ENCODE measurements at regions not wholly inside any gene's neighbourhood (a gene's known extent, or its start where the extent isn't known, plus 50 kb on each side); places are given as distances from the start of the nearest gene placed in this dataset.
"Not testable (repeated sequence)": the region's sequence is repeated elsewhere in the genome, so short reads cannot be mapped to it uniquely, and the experiment has no call there.

DNA sequence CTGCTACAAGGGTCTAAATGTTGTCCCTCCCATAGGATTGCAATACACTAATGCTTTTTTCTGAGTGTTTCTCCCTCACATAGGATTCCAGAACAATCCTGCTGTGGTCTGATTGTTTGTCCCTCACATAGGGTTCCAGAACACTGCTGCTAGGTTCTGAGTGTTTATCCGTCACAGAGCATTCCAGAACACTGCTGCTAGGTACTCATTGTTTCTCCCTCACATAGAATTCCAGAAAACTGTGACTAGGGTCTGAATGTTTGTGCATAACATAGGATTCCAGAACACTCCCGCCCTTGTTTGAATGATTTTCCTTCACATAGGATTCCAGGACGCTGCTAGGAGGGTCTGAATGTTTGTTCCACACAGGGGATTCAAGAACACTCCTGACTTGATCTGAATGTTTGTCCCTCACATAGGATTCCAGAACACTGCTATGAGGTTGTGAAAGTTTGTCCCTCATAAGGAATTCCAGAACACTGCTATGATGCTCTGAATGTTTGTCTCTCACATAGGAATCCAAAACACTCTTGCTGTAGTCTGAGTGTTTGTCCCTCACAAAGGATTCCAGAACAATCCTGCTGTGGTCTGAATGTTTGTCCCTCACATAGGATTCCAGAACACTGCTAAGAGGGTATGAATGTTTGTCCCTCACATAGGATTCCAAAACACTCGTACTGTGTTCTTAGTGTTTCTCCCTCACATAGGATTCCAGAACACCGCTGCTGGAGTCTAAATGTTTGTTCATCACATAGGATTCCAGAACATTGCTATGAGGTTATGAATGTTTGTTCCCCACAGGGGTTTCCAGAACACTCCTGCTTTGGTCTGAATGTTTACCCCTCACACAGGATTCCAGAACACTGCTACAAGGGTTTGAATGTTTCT lies 213.5 kb downstream of the FOXD4L6 start:
- H3K27me3 ChIP-seq (ENCODE audit: control insufficient read depth, insufficient read depth, low read length): no peaks in the 10 kb centered on the region
- H3K4me3 ChIP-seq (ENCODE audit: low read depth, low read length): no peak overlapping the region
- H3K4me1 ChIP-seq: no peaks in the 10 kb centered on the region
- TF ChIP-seq, protein P1, sequence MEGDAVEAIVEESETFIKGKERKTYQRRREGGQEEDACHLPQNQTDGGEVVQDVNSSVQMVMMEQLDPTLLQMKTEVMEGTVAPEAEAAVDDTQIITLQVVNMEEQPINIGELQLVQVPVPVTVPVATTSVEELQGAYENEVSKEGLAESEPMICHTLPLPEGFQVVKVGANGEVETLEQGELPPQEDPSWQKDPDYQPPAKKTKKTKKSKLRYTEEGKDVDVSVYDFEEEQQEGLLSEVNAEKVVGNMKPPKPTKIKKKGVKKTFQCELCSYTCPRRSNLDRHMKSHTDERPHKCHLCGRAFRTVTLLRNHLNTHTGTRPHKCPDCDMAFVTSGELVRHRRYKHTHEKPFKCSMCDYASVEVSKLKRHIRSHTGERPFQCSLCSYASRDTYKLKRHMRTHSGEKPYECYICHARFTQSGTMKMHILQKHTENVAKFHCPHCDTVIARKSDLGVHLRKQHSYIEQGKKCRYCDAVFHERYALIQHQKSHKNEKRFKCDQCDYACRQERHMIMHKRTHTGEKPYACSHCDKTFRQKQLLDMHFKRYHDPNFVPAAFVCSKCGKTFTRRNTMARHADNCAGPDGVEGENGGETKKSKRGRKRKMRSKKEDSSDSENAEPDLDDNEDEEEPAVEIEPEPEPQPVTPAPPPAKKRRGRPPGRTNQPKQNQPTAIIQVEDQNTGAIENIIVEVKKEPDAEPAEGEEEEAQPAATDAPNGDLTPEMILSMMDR (IDR thresholded peaks at IDR 0.05): no peak
- no peaks in the 10 kb centered on the region for H3K9me3 ChIP-seq (ENCODE audit: control insufficient read depth, low read length)
- H3K4me2 ChIP-seq (ENCODE audit: low read length): no peak overlapping the region
- H2AFZ ChIP-seq: no peak overlapping the region
- no peak overlapping the region for H3K9ac ChIP-seq
- H3K36me3 ChIP-seq (ENCODE audit: control insufficient read depth, insufficient read depth, low read length): no peaks in the 10 kb centered on the region
- no peak overlapping the region for H3K27ac ChIP-seq
- H3K79me2 ChIP-seq: no peaks in the 10 kb centered on the region

DNA sequence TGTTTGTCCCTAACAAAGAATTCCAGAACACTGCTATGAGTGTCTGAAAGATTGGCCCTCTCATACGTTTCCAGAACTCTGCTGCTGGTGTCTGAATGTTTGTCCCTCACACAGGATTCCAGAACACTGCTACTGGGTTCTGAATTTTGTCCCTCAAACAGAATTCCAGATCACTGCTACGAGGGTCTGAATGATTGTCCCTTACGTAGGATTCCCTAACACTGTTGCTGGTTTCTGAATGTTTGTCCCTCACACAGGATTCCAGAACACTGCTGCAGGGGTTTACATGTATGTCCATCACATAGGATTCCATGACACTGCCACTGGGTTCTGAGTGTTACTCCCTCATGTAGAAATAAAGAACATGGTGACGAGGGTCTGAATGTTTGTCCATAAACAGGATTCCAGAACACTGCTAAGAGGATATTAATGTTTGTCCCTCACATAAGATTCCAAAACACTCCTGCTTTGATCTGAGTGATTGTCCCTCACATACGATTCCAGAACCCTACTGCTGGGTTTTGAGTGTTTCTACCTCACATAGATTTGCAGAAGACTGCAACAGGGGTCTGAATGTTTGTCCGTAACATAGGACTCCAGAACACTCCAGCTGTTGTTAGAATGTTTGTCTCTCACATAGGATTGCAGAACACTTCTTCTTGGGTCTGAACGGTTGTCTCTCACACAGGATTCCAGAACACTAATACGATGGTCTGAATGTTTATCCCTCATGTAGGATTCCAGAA lies 214.4 kb downstream of the FOXD4L6 start:
- Histone ChIP-seq H3K4me3 (ENCODE audit: low read depth, low read length) (no peak overlapping the region), H3K27ac (no peak overlapping the region), H3K27me3 (ENCODE audit: control insufficient read depth, insufficient read depth, low read length) (no peaks in the 10 kb centered on the region), H3K4me1 (no peaks in the 10 kb centered on the region), H3K4me2 (ENCODE audit: low read length) (no peak overlapping the region), H2AFZ (no peak overlapping the region), H3K9ac (no peak overlapping the region), H3K9me3 (ENCODE audit: control insufficient read depth, low read length) (peaks cover 4% of the 10 kb centered on the region), H3K79me2 (no peaks in the 10 kb centered on the region), H3K36me3 (ENCODE audit: control insufficient read depth, insufficient read depth, low read length) (no peaks in the 10 kb centered on the region)
- TF ChIP-seq, protein P1 (IDR thresholded peaks at IDR 0.05): no peak

DNA sequence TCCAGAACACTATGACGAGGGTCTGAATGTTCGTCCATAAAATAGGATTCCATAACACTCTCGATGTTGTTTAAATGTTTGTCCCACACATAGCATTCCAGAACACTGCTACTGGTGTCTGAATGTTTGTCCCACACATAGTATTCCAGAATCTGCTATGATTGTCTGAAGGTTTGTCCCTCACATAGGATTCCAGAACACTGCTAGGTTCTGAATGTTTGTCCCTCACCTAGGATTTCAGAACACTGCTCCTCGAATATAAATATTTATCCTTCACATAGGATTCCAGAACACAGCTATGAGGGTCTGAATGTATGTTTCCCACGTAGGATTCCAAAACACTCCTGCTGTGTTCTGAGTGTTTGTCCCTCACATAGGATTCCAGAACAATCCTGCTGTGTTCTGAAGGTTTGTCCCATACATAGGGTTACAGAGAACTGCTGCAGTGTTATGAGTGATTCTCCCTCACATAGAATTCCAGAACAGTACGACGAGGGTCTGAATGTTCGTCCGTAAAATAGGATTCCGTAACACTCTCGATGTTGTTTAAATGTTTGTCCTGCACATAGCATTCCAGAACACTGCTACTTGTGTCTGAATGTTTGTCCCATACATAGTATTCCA lies 215.3 kb downstream of the FOXD4L6 start:
- Histone ChIP-seq H3K9me3 (ENCODE audit: control insufficient read depth, low read length) (peaks cover 4% of the 10 kb centered on the region), H3K79me2 (no peaks in the 10 kb centered on the region), H3K4me3 (ENCODE audit: low read depth, low read length) (no peak overlapping the region), H3K27ac (no peak overlapping the region), H2AFZ (no peak overlapping the region), H3K36me3 (ENCODE audit: control insufficient read depth, insufficient read depth, low read length) (no peaks in the 10 kb centered on the region), H3K4me2 (ENCODE audit: low read length) (no peak overlapping the region), H3K4me1 (no peaks in the 10 kb centered on the region), H3K9ac (no peak overlapping the region), H3K27me3 (ENCODE audit: control insufficient read depth, insufficient read depth, low read length) (no peaks in the 10 kb centered on the region)
- TF ChIP-seq, protein P1 (IDR thresholded peaks at IDR 0.05): no peak

DNA sequence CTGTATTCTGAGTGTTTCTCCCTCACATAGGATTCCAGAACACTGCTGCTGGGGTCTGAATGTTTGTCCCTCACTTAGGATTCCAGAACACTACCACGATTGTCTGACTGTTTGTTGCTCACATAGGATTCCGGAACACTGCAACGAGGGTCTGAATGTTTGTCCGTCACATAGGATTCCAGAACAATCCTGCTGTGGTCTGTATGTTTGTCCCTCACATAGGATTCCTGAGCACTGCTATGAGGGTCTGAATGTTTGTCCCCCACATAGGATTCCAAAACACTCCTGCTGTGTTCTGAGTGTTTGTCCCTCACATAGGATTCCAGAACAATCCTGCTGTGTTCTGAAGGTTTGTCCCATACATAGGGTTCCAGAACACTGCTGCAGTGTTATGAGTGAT lies 215.8 kb downstream of the FOXD4L6 start:
- not testable (repeated sequence) for H3K4me3 ChIP-seq (ENCODE audit: low read depth, low read length); H3K27me3 ChIP-seq (ENCODE audit: control insufficient read depth, insufficient read depth, low read length); H3K9ac ChIP-seq; H3K36me3 ChIP-seq (ENCODE audit: control insufficient read depth, insufficient read depth, low read length); H3K27ac ChIP-seq; H3K79me2 ChIP-seq; H2AFZ ChIP-seq; H3K4me1 ChIP-seq; H3K4me2 ChIP-seq (ENCODE audit: low read length); H3K9me3 ChIP-seq (ENCODE audit: control insufficient read depth, low read length)

DNA sequence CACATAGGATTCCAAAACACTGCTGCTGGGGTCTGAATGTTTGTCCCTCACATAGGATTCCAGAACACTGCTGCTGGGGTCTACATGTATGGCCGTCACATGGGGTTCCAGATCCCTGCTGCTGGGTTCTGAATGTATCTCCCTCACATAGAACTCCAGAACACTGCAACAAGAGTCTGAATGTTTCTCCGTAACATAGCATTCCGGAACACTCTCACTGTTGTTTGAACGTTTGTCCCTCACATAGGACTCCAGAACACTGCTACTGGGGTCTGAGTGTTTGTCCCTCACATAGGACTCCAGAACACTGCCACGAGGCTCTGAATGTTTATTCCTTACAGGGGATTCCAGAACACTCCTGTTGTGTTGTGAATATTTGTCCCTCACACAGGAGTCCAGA lies 216.8 kb downstream of the FOXD4L6 start:
- Histone ChIP-seq H3K4me1 (no peaks in the 10 kb centered on the region), H3K9me3 (ENCODE audit: control insufficient read depth, low read length) (peaks cover 4% of the 10 kb centered on the region), H3K27ac (no peak overlapping the region), H3K79me2 (no peaks in the 10 kb centered on the region), H3K4me3 (ENCODE audit: low read depth, low read length) (no peak overlapping the region), H3K27me3 (ENCODE audit: control insufficient read depth, insufficient read depth, low read length) (no peaks in the 10 kb centered on the region), H2AFZ (no peak overlapping the region), H3K4me2 (ENCODE audit: low read length) (no peak overlapping the region), H3K36me3 (ENCODE audit: control insufficient read depth, insufficient read depth, low read length) (no peaks in the 10 kb centered on the region), H3K9ac (no peak overlapping the region)
- TF ChIP-seq, protein P1 (IDR thresholded peaks at IDR 0.05): no peak

DNA sequence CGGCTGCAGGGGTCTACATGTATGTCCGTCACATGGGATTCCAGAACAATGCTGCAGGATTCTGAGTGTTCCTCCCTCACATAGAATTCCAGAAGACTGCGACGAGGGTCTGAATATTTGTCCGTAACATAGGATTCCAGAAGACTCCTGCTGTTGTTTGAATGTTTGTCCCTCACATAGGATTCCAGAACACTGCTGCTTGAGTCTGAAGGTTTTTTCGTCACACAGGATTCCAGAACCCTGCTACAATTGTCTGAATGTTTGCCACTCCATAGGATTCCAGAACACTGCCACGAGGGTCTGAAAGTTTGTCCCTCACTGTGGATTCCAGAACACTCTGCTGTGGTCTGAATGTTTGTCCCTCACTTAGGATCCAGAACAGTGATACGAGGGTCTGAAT lies 217.5 kb downstream of the FOXD4L6 start:
- H2AFZ ChIP-seq; H3K27me3 ChIP-seq (ENCODE audit: control insufficient read depth, insufficient read depth, low read length); H3K4me2 ChIP-seq (ENCODE audit: low read length); H3K27ac ChIP-seq; H3K4me1 ChIP-seq; H3K9ac ChIP-seq; H3K36me3 ChIP-seq (ENCODE audit: control insufficient read depth, insufficient read depth, low read length); H3K4me3 ChIP-seq (ENCODE audit: low read depth, low read length); H3K9me3 ChIP-seq (ENCODE audit: control insufficient read depth, low read length); H3K79me2 ChIP-seq: not testable (repeated sequence)
